ENCODE measurements at regions not wholly inside any gene's neighbourhood (a gene's known extent, or its start where the extent isn't known, plus 50 kb on each side); places are given as distances from the start of the nearest gene placed in this dataset.

DNA sequence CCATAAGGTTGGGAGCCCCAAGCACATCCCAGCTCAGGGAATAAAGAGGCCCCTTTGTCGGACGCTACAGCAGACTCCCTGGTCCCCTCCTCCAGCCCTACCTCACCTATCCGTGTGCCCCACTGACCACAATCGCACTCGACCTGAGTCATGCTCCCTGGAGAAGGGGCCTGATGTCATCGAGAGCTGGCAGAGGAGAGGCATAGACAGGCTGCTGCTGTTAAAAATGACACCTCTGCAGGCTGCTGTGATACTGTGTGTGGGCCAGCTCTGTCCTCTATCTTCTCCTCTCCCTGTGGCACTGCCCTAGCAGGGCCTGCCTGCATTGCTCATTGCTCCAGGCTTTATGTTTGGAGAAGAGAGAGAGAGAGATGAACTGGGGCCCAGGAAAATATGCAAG, 123.4 kb upstream of the SYT13 start:
- TF ChIP-seq, protein P1, sequence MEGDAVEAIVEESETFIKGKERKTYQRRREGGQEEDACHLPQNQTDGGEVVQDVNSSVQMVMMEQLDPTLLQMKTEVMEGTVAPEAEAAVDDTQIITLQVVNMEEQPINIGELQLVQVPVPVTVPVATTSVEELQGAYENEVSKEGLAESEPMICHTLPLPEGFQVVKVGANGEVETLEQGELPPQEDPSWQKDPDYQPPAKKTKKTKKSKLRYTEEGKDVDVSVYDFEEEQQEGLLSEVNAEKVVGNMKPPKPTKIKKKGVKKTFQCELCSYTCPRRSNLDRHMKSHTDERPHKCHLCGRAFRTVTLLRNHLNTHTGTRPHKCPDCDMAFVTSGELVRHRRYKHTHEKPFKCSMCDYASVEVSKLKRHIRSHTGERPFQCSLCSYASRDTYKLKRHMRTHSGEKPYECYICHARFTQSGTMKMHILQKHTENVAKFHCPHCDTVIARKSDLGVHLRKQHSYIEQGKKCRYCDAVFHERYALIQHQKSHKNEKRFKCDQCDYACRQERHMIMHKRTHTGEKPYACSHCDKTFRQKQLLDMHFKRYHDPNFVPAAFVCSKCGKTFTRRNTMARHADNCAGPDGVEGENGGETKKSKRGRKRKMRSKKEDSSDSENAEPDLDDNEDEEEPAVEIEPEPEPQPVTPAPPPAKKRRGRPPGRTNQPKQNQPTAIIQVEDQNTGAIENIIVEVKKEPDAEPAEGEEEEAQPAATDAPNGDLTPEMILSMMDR (IDR thresholded peaks at IDR 0.05) = no peak
- TF ChIP-seq POLR2AphosphoS5 (IDR thresholded peaks at IDR 0.05) = no peak
- no peak for TF ChIP-seq POLR2A (IDR thresholded peaks at IDR 0.05)
- TF ChIP-seq EP300 (IDR thresholded peaks at IDR 0.05) = no peak

All from suprapubic skin (tissue), 4 donors.